ENCODE measurements at regions not wholly inside any gene's neighbourhood (a gene's known extent, or its start where the extent isn't known, plus 50 kb on each side); places are given as distances from the start of the nearest gene placed in this dataset.
A peak's percentile ranks its signal among the peaks of the same experiment; 100 is the strongest.

DNA sequence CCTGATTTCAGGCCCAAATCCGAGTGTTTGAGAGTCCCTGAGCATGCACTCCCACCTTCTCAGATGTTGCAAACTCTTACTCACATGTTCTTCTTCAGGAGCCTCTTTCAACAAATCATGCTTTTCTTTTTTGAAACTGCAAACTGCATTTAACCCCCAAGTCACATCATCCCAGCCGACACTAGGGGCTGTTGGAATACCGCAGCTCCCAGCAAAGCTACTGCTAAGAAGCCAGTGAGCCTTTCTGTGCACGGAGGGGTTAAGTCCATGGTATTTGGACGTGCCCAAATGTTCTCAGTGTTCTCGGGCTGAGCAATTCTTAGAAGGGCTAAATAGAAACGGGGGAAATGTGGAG, 282.9 kb downstream of the NFIB start:
- no TSS peak for BruUV-seq (replicated peaks)
- Histone ChIP-seq H4K20me1 (replicated peaks; ENCODE audit: control insufficient read depth, insufficient read depth, low read length) (no peaks in the 10 kb centered on the region), H3K79me2 (ENCODE audit: control insufficient read depth, insufficient read depth, low read length) (no peaks in the 10 kb centered on the region), H3K27me3 (ENCODE audit: control insufficient read depth in 2 of 2, insufficient read depth in 2 of 2, low read length in 2 of 2) (no peaks in the 10 kb centered on the region), H3K4me3 (no peak overlapping the region), H3K4me1 (replicated peaks in 1 of 2; ENCODE audit: control insufficient read depth in 2 of 2, insufficient read depth in 2 of 2, low read length in 2 of 2) (no peaks in the 10 kb centered on the region), H3K36me3 (ENCODE audit: control insufficient read depth, insufficient read depth, low read length) (no peaks in the 10 kb centered on the region), H3K9me3 (replicated peaks; ENCODE audit: control insufficient read depth, insufficient read depth, low read depth, low read length) (no peaks in the 10 kb centered on the region), H3K27ac (ENCODE audit: extremely low read depth, low read depth, low read length) (no peak overlapping the region), H3K9me1 (ENCODE audit: control insufficient read depth, insufficient read depth, low read length) (no peaks in the 10 kb centered on the region), H3K9ac (ENCODE audit: insufficient read depth in 1 of 2, low read depth in 2 of 2, low read length in 2 of 2) (no peak overlapping the region), H3K4me2 (ENCODE audit: insufficient read depth, low read length) (no peak overlapping the region), H2AFZ (ENCODE audit: low read depth, low read length) (peak overlapping the region; percentile 72; the same call in 1 of the 2 replicates)
- POLR2A ChIA-PET, result no interaction called here
- intact Hi-C loops (cut with micrococcal nuclease) (no loop called here), in situ Hi-C loops (cut with MboI) (no loop called here)
- peak; percentile 49 for ATAC-seq
- CTCF ChIA-PET (ENCODE audit: low intra/inter-chr PET ratio), result interaction anchor here (0.5 kb wide), 1 partner anchor 17 kb away, joined by 3 read pairs; no protein-coding TSS in a partner anchor
- DNase-seq (ENCODE audit: extremely low read depth in 1 of 4, low spot score in 3 of 4), result peak in 1 of 4 experiments; percentile 7
- no peak for FAIRE-seq
- 17% methylated on average over 6 of the region's 7 CpGs for WGBS (ENCODE audit: insufficient coverage, low coverage, missing lambda C conversion rate)
- TF ChIP-seq GATA2 (CRISPR knock-in tag; IDR thresholded peaks at IDR 0.05), result no peak
- TF ChIP-seq, protein P1, sequence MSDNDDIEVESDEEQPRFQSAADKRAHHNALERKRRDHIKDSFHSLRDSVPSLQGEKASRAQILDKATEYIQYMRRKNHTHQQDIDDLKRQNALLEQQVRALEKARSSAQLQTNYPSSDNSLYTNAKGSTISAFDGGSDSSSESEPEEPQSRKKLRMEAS (CRISPR knock-in tag; IDR thresholded peaks at IDR 0.05), result no peak
- TF ChIP-seq E2F8 (IDR thresholded peaks at IDR 0.05; ENCODE audit: low read depth, partially characterized antibody), result no peak
- no peak for TF ChIP-seq ZBTB9 (CRISPR knock-in tag; IDR thresholded peaks at IDR 0.05)
- no peak for TF ChIP-seq PPARD (CRISPR knock-in tag; IDR thresholded peaks at IDR 0.05)
- no peak for TF ChIP-seq ZNF561 (CRISPR knock-in tag; conservative IDR thresholded peaks at IDR 0.05)
- no peak for TF ChIP-seq CBFA2T3 (IDR thresholded peaks at IDR 0.05)
- no peak for TF ChIP-seq ZNF175 (CRISPR knock-in tag; IDR thresholded peaks at IDR 0.05; ENCODE audit: low read depth)
- TF ChIP-seq FOXO4 (CRISPR knock-in tag; IDR thresholded peaks at IDR 0.05), result no peak
- no peak for TF ChIP-seq FOXA3 (CRISPR knock-in tag; conservative IDR thresholded peaks at IDR 0.05 in 1 of 2, IDR thresholded peaks at IDR 0.05 in 1 of 2)
- no peak for TF ChIP-seq RHOXF2B (CRISPR knock-in tag; conservative IDR thresholded peaks at IDR 0.05)
- TF ChIP-seq, protein P2, sequence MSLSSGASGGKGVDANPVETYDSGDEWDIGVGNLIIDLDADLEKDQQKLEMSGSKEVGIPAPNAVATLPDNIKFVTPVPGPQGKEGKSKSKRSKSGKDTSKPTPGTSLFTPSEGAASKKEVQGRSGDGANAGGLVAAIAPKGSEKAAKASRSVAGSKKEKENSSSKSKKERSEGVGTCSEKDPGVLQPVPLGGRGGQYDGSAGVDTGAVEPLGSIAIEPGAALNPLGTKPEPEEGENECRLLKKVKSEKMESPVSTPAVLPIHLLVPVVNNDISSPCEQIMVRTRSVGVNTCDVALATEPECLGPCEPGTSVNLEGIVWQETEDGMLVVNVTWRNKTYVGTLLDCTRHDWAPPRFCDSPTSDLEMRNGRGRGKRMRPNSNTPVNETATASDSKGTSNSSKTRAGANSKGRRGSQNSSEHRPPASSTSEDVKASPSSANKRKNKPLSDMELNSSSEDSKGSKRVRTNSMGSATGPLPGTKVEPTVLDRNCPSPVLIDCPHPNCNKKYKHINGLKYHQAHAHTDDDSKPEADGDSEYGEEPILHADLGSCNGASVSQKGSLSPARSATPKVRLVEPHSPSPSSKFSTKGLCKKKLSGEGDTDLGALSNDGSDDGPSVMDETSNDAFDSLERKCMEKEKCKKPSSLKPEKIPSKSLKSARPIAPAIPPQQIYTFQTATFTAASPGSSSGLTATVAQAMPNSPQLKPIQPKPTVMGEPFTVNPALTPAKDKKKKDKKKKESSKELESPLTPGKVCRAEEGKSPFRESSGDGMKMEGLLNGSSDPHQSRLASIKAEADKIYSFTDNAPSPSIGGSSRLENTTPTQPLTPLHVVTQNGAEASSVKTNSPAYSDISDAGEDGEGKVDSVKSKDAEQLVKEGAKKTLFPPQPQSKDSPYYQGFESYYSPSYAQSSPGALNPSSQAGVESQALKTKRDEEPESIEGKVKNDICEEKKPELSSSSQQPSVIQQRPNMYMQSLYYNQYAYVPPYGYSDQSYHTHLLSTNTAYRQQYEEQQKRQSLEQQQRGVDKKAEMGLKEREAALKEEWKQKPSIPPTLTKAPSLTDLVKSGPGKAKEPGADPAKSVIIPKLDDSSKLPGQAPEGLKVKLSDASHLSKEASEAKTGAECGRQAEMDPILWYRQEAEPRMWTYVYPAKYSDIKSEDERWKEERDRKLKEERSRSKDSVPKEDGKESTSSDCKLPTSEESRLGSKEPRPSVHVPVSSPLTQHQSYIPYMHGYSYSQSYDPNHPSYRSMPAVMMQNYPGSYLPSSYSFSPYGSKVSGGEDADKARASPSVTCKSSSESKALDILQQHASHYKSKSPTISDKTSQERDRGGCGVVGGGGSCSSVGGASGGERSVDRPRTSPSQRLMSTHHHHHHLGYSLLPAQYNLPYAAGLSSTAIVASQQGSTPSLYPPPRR (CRISPR knock-in tag; IDR thresholded peaks at IDR 0.05; ENCODE audit: borderline replicate concordance), result no peak

Measured in K562 (cell line).